ENCODE measurements at regions not wholly inside any gene's neighbourhood (a gene's known extent, or its start where the extent isn't known, plus 50 kb on each side); places are given as distances from the start of the nearest gene placed in this dataset.
A peak's percentile ranks its signal among the peaks of the same experiment; 100 is the strongest.

GRCh38 chr1:220356981-220357850, 85.0 kb upstream of the RAB3GAP2 start:
- H3K9me3 ChIP-seq = no peaks in the 10 kb centered on the region
- WGBS, 2 donors = 94 to 95% methylated on average over 6 of the region's 6 CpGs
- no peak overlapping the region for H3K4me3 ChIP-seq
- H3K36me3 ChIP-seq = no peaks in the 10 kb centered on the region
- H3K4me1 ChIP-seq = no peaks in the 10 kb centered on the region
- TF ChIP-seq EP300 (IDR thresholded peaks at IDR 0.05) = no peak
- TF ChIP-seq POLR2AphosphoS5 (IDR thresholded peaks at IDR 0.05) = no peak
- TF ChIP-seq POLR2A (IDR thresholded peaks at IDR 0.05) = no peak
- TF ChIP-seq CTCF (IDR thresholded peaks at IDR 0.05) = no peak
- DNase-seq (no peak), ATAC-seq (ENCODE audit: low FRiP score in 2 of 2) (no peak)
- H3K27ac ChIP-seq = no peak overlapping the region
- H3K27me3 ChIP-seq = no peaks in the 10 kb centered on the region

GRCh38 chr1:220353229-220354012, 81.2 kb upstream of the RAB3GAP2 start:
- Histone ChIP-seq H3K9me3 (no peaks in the 10 kb centered on the region), H3K4me1 (no peaks in the 10 kb centered on the region), H3K27me3 (no peaks in the 10 kb centered on the region), H3K4me3 (no peak overlapping the region), H3K27ac (no peak overlapping the region), H3K36me3 (no peaks in the 10 kb centered on the region)
- 87 to 88% methylated on average over 21 to 24 of the region's 24 CpGs for WGBS, 2 donors
- no peak for TF ChIP-seq POLR2AphosphoS5 (IDR thresholded peaks at IDR 0.05)
- no peak for TF ChIP-seq POLR2A (IDR thresholded peaks at IDR 0.05)
- DNase-seq = peak in 1 of 2 donors; percentile 57
- no peak for ATAC-seq (ENCODE audit: low FRiP score in 2 of 2)

GRCh38 chr1:220348211-220348610, 76.0 kb upstream of the RAB3GAP2 start:
- H3K4me3 ChIP-seq = no peak overlapping the region
- no peak for DNase-seq
- 81 to 86% methylated on average over 7 of the region's 7 CpGs for WGBS, 2 donors

GRCh38 chr1:220347654-220348175, 75.5 kb upstream of the RAB3GAP2 start:
- no peaks in the 10 kb centered on the region for H3K27me3 ChIP-seq
- DNase-seq (no peak), ATAC-seq (ENCODE audit: low FRiP score in 2 of 2) (no peak)
- H3K4me3 ChIP-seq = no peak overlapping the region
- no peaks in the 10 kb centered on the region for H3K9me3 ChIP-seq
- H3K36me3 ChIP-seq = no peaks in the 10 kb centered on the region
- WGBS, 2 donors = 81 to 84% methylated on average over 8 of the region's 8 CpGs
- TF ChIP-seq CTCF (IDR thresholded peaks at IDR 0.05) = no peak
- TF ChIP-seq EP300 (IDR thresholded peaks at IDR 0.05) = no peak
- TF ChIP-seq POLR2AphosphoS5 (IDR thresholded peaks at IDR 0.05) = no peak
- TF ChIP-seq POLR2A (IDR thresholded peaks at IDR 0.05) = no peak
- no peak overlapping the region for H3K27ac ChIP-seq
- no peaks in the 10 kb centered on the region for H3K4me1 ChIP-seq

More at GRCh38 chr1:220348211-220348610, 76.0 kb upstream of the RAB3GAP2 start:
- Histone ChIP-seq H3K36me3 (no peaks in the 10 kb centered on the region), H3K9me3 (no peaks in the 10 kb centered on the region), H3K4me1 (no peaks in the 10 kb centered on the region), H3K27me3 (no peaks in the 10 kb centered on the region), H3K27ac (no peak overlapping the region)
- no peak for TF ChIP-seq POLR2AphosphoS5 (IDR thresholded peaks at IDR 0.05)
- no peak for TF ChIP-seq CTCF (IDR thresholded peaks at IDR 0.05)
- TF ChIP-seq POLR2A (IDR thresholded peaks at IDR 0.05) = no peak
- no peak for TF ChIP-seq EP300 (IDR thresholded peaks at IDR 0.05)
- no peak for ATAC-seq (ENCODE audit: low FRiP score in 2 of 2)

GRCh38 chr1:220344745-220345144, 72.5 kb upstream of the RAB3GAP2 start:
- no peaks in the 10 kb centered on the region for H3K36me3 ChIP-seq
- ATAC-seq (ENCODE audit: low FRiP score in 2 of 2) = no peak
- TF ChIP-seq POLR2A (IDR thresholded peaks at IDR 0.05) = no peak
- no peak for TF ChIP-seq EP300 (IDR thresholded peaks at IDR 0.05)
- TF ChIP-seq CTCF (IDR thresholded peaks at IDR 0.05) = no peak
- TF ChIP-seq POLR2AphosphoS5 (IDR thresholded peaks at IDR 0.05) = no peak
- H3K4me3 ChIP-seq = no peak overlapping the region
- WGBS, 2 donors = 86 to 91% methylated on average over 3 of the region's 3 CpGs
- H3K4me1 ChIP-seq = no peaks in the 10 kb centered on the region
- no peak overlapping the region for H3K27ac ChIP-seq
- DNase-seq = no peak
- H3K27me3 ChIP-seq = no peaks in the 10 kb centered on the region
- H3K9me3 ChIP-seq = no peaks in the 10 kb centered on the region

All from upper lobe of left lung (tissue), 6 donors.